BE2C (cell line): ENCODE measurements at regions not wholly inside any gene's neighbourhood (a gene's known extent, or its start where the extent isn't known, plus 50 kb on each side); places are given as distances from the start of the nearest gene placed in this dataset.

ENCODE experiments used
- DNase-seq: peaks from one replicate; pipeline ENCODE4 v3.0.0-alpha.2; 2020
- H3K27me3 ChIP-seq: fragments of 250-450 bp; sonication (Bioruptor Pico); 2 replicates; pipeline ENCODE4 v1.5.1; 2020; ENCODE audit warnings: mild to moderate bottlenecking
- H3K36me3 ChIP-seq: fragments of 250-450 bp; sonication (Bioruptor Pico); 2 replicates; pipeline ENCODE4 v1.5.1; 2020; ENCODE audit warnings: mild to moderate bottlenecking
- H3K4me1 ChIP-seq: fragments of 250-450 bp; sonication (Bioruptor Pico); 2 replicates; pipeline ENCODE4 v1.5.1; 2020
- H3K4me3 ChIP-seq: 2 replicates; pipeline ENCODE4 v1.5.1; 2011; ENCODE audit warnings: low read depth, low read length
- H3K9me3 ChIP-seq: fragments of 250-450 bp; sonication (Bioruptor Pico); 2 replicates; pipeline ENCODE4 v1.5.1; 2020
- TF ChIP-seq, protein P1 (sequence below): IDR thresholded peaks from 2 replicates; pipeline ENCODE4 v1.5.1; 2012; ENCODE audit warnings: mild to moderate bottlenecking, low read depth, low read length

DNA sequence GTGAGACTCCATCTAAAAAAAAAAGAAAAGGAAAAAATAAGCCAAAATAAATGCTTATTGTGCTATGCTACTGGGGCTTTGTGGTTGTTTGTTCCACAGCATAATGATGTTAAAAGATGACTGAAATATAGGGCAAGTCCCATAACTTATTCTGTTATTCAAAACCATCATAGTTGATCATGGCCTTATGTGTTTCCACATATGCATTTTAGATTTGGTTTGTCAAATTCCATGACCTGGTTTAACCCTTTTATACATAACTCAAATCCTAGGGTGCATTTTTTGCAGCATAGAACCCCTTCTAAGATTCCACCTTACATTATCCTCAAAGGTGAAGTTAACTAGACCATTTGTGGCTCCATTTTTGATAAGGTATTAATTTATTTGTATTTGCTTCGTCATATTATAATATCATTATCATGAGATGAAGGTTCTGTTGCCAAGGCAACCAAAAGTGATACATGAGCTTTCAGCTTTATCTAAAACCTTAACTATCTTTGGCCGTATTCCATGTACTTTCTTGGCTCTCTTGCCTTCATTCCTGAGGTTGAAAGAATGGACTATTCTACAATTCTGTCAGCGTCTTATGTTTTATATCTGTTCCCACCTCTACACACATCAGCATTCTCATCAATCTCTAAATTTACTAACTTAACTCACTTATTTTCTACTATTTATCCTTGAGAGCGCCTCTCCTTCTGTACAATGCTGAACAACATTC, 138.7 kb upstream of the DYRK2 start:
- no peak overlapping the region for H3K4me3 ChIP-seq
- H3K9me3 ChIP-seq = no peaks in the 10 kb centered on the region
- DNase-seq = no peak
- TF ChIP-seq, protein P1, sequence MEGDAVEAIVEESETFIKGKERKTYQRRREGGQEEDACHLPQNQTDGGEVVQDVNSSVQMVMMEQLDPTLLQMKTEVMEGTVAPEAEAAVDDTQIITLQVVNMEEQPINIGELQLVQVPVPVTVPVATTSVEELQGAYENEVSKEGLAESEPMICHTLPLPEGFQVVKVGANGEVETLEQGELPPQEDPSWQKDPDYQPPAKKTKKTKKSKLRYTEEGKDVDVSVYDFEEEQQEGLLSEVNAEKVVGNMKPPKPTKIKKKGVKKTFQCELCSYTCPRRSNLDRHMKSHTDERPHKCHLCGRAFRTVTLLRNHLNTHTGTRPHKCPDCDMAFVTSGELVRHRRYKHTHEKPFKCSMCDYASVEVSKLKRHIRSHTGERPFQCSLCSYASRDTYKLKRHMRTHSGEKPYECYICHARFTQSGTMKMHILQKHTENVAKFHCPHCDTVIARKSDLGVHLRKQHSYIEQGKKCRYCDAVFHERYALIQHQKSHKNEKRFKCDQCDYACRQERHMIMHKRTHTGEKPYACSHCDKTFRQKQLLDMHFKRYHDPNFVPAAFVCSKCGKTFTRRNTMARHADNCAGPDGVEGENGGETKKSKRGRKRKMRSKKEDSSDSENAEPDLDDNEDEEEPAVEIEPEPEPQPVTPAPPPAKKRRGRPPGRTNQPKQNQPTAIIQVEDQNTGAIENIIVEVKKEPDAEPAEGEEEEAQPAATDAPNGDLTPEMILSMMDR = no peak
- no peaks in the 10 kb centered on the region for H3K4me1 ChIP-seq
- no peaks in the 10 kb centered on the region for H3K36me3 ChIP-seq
- H3K27me3 ChIP-seq = no peaks in the 10 kb centered on the region

DNA sequence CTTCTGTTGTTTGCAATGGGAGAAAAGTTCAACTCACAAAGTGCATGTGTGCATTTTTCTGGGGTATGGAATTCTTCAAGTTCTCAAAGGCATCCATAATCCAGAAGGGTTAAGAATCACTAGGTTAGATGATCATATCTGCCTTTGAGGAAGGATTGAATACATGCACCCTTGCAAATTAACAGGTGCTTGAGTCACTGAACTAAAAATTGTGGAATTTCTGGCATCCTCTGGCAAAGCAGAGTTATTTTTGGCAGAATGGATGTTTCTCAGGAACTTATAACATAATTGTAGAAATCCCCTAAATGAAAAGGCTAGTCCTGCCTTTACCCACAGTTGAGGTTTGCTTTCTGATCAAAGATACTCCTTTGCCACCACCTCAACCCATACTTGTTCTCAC, 136.5 kb upstream of the DYRK2 start:
- TF ChIP-seq, protein P1 = no peak
- Histone ChIP-seq H3K9me3 (no peaks in the 10 kb centered on the region), H3K27me3 (no peaks in the 10 kb centered on the region), H3K4me3 (no peak overlapping the region), H3K36me3 (no peaks in the 10 kb centered on the region), H3K4me1 (no peaks in the 10 kb centered on the region)
- DNase-seq = no peak

DNA sequence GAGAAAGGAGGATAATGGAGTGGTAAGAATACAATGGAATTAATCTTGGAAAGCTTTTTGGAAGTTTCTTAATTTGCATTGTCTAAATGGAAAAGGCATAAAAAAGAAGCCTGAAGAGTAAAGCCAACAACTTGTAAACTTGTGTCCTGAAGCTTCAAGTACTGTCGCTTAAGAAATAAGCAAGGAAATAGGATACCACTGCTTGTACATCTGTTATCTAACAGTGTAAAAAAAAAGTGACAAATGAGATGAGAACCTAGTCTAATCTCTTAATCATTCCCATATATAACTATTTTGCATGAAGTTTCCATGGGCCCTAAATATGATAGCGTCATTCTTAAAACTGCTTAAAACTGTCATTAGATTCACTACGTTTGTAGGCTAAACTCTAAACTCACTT, 134.0 kb upstream of the DYRK2 start:
- Histone ChIP-seq H3K36me3 (no peaks in the 10 kb centered on the region), H3K27me3 (no peaks in the 10 kb centered on the region), H3K9me3 (no peaks in the 10 kb centered on the region), H3K4me1 (no peaks in the 10 kb centered on the region), H3K4me3 (no peak overlapping the region)
- DNase-seq = no peak
- TF ChIP-seq, protein P1 = no peak

DNA sequence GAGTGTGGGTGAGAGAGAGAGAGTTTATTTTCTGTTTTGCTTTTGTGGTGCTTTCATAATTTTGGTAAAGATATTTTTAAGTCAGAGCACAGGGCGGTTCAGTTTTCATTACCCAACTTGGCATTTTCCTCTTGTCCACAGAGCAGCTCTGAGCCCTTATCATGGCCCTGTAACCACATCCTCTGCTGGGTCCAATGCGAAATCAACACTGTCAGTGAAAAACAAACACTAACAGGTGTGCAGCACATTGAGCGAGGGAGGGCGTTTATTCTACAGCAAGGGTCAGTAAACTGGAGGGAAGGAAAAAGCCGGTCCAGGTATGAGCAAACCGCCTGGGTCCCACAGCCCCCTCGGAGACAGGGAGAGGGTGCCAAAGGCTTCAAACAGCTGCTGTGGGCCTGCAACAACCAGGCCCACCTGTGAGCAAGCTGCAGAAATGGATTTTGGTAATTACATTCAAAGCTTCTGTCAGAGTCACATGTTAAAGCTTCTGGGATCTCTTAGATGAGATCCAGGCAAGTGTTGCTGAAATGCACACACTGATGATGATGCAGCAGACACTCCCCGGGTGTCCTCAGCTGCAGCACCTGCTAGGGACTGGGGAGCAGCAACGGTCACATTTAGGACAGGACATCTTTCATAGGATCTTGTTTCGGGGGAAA, 132.7 kb upstream of the DYRK2 start:
- H3K27me3 ChIP-seq = no peaks in the 10 kb centered on the region
- H3K36me3 ChIP-seq = no peaks in the 10 kb centered on the region
- H3K4me3 ChIP-seq = no peak overlapping the region
- no peaks in the 10 kb centered on the region for H3K9me3 ChIP-seq
- TF ChIP-seq, protein P1 = no peak
- H3K4me1 ChIP-seq = no peaks in the 10 kb centered on the region
- DNase-seq = no peak

DNA sequence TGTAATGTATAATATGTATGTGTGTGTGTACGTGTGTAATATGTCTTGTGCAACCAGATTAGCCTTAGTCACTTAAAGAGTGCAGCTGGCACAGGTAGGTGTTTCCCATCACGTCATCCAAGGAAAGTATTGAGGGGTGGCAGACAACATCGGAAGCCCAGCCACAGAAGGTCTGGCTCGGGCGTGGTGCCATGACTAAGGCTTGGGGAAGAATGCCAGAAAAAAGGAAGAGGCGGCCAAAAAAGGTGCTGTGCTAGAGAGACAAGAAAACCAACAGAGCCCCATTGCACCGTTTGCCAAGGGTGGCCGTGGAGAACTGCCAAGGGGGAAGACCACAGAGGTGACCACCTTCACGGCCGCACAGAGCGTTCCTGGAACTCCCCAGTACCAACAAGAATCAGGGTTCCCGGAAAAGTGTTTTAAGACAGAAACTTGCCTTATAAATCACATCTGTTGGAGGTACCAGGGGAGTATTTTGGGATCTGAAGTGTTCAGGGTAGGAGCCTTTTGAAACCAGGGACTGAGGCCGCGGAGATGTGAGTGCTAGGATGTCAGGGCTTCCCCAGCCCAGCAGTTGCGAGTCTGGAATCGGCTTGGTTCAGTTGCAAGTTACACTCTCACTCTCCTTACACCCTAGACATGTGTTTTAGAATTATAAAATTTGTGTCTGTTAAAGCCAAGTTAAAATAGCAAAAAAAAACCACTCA, 131.2 kb upstream of the DYRK2 start:
- DNase-seq = no peak

More for the DNA sequence above, 131.2 kb upstream of the DYRK2 start:
- TF ChIP-seq, protein P1 = no peak
- no peaks in the 10 kb centered on the region for H3K27me3 ChIP-seq
- no peaks in the 10 kb centered on the region for H3K4me1 ChIP-seq
- no peaks in the 10 kb centered on the region for H3K36me3 ChIP-seq
- H3K9me3 ChIP-seq = no peaks in the 10 kb centered on the region
- H3K4me3 ChIP-seq = no peak overlapping the region
